Prostate gland (tissue), 2 donors: ENCODE measurements at regions not wholly inside any gene's neighbourhood (a gene's known extent, or its start where the extent isn't known, plus 50 kb on each side); places are given as distances from the start of the nearest gene placed in this dataset.

Source experiments
- DNase-seq: peaks from one replicate; pipeline ENCODE4 v3.0.0-alpha.2; 2019; ENCODE audit warnings: low spot score
- H3K27ac ChIP-seq, 2 donors: fragments of 200-600 bp; sonication (generic); 2 replicates each; pipeline ENCODE4 v1.5.1; 2017 to 2019
- H3K27me3 ChIP-seq: fragments of 200-600 bp; sonication (generic); replicated peaks from 2 replicates; pipeline ENCODE4 v1.5.1; 2019; ENCODE audit not compliant: insufficient read depth
- H3K36me3 ChIP-seq, 2 donors: fragments of 200-600 bp; sonication (generic); 1 replicate in 1 of 2; 2 replicates in 1 of 2; pipeline versions ENCODE4 v1.5.1 to v1.8.1; 2017 to 2019
- H3K4me1 ChIP-seq: fragments of 200-600 bp; sonication (generic); replicated peaks from 2 replicates; pipeline ENCODE4 v1.5.1; 2019
- H3K4me3 ChIP-seq, 2 donors: fragments of 200-600 bp; sonication (generic); 2 replicates each; pipeline ENCODE4 v1.5.1; 2017 to 2019
- H3K9me3 ChIP-seq: fragments of 200-600 bp; sonication (generic); 2 replicates; pipeline ENCODE4 v1.5.1; 2017
- CTCF ChIP-seq, 4 experiments: fragments of 200-600 bp in 2 of 4; fragments of 450-650 bp in 2 of 4; sonication (generic) in 2 of 4; IDR thresholded peaks; 1 replicate in 3 of 4; 2 replicates in 1 of 4; pipeline ENCODE4 v1.5.1; 2016 to 2019; ENCODE audit warnings: antibody characterized with exemption in 4 of 4, mild to moderate bottlenecking in 2 of 4, moderate library complexity in 2 of 4
- POLR2A ChIP-seq: fragments of 450-650 bp; IDR thresholded peaks from one replicate; pipeline ENCODE4 v1.6.1; 2016; ENCODE audit warnings: antibody characterized with exemption, mild to moderate bottlenecking
- POLR2AphosphoS5 ChIP-seq: sonication (generic); formaldehyde crosslinking; IDR thresholded peaks from one replicate; pipeline ENCODE4 v1.6.1; 2017; ENCODE audit warnings: antibody characterized with exemption
- WGBS: methylation state at CpG from one replicate; pipeline ENCODE4 v1.1.5; 2018; 5-methylcytosine and 5-hydroxymethylcytosine counted together
- intact Hi-C: fragments of 100-400 bp; cut with DNase I; formaldehyde crosslinking; loops from one replicate; pipeline ENCODE4 v1.14.2; 2022

DNA sequence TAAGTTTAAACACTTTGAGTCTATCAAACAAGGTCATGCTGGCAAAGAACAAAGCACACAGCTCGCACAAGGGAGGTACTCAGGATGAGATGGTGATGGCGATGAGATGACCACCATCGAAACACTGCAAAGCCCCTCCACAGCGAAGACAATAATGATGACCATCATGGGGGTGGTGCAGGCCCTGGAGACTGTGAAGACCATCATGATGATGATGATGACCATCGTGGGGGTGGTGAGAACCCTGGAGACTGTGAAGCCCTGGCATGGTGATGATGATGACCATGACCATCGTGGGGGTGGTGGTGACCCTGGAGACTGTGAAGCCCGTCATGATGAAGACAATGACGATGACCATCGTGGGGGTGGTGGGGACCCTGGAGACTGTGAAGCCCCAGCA lies 81.6 kb upstream of the SALL3 start:
- Histone ChIP-seq H3K36me3 (no peaks in the 10 kb centered on the region), H3K27me3 (peaks cover 2% of the 10 kb centered on the region), H3K4me3 (no peak overlapping the region), H3K4me1 (no peaks in the 10 kb centered on the region), H3K9me3 (no peaks in the 10 kb centered on the region), H3K27ac (no peak overlapping the region)
- intact Hi-C loops: no loop called here
- TF ChIP-seq POLR2A: no peak
- no peak for TF ChIP-seq POLR2AphosphoS5
- no peak for TF ChIP-seq CTCF (IDR thresholded peaks at IDR 0.05)
- 94% methylated on average over 9 of the region's 9 CpGs for WGBS
- no peak for DNase-seq

DNA sequence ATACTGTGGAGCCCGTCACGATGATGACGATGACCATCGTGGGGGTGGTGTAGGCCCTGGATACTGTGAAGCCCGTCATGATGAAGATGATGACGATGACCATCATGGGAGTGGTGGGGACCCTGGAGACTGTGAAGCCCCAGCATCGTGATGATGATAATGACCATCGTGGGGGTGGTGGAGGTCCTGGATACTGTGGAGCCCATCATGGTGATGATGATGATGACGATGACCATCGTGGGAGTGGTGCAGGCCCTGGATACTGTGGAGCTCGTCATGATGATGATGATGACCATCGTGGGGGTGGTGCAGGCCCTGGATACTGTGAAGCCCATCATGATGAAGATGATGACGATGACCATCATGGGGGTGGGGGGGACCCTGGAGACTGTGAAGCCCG lies 81.0 kb upstream of the SALL3 start:
- Histone ChIP-seq H3K27ac (no peak overlapping the region), H3K9me3 (no peaks in the 10 kb centered on the region), H3K27me3 (peaks cover 2% of the 10 kb centered on the region), H3K36me3 (no peaks in the 10 kb centered on the region), H3K4me3 (no peak overlapping the region), H3K4me1 (no peaks in the 10 kb centered on the region)
- DNase-seq: no peak
- intact Hi-C loops: no loop called here
- WGBS: 87% methylated on average over 14 of the region's 14 CpGs
- TF ChIP-seq POLR2A: no peak
- TF ChIP-seq POLR2AphosphoS5: no peak
- no peak for TF ChIP-seq CTCF (IDR thresholded peaks at IDR 0.05)

GRCh38 chr18:78899241-78899640 lies 80.4 kb upstream of the SALL3 start:
- Histone ChIP-seq H3K27ac (no peak overlapping the region), H3K36me3 (no peaks in the 10 kb centered on the region), H3K9me3 (no peaks in the 10 kb centered on the region), H3K4me3 (no peak overlapping the region), H3K4me1 (no peaks in the 10 kb centered on the region), H3K27me3 (peaks cover 2% of the 10 kb centered on the region)
- 100% methylated on average over 2 of the region's 3 CpGs for WGBS
- no peak for DNase-seq
- intact Hi-C loops: no loop called here
- TF ChIP-seq POLR2AphosphoS5: no peak
- no peak for TF ChIP-seq CTCF (IDR thresholded peaks at IDR 0.05)

DNA sequence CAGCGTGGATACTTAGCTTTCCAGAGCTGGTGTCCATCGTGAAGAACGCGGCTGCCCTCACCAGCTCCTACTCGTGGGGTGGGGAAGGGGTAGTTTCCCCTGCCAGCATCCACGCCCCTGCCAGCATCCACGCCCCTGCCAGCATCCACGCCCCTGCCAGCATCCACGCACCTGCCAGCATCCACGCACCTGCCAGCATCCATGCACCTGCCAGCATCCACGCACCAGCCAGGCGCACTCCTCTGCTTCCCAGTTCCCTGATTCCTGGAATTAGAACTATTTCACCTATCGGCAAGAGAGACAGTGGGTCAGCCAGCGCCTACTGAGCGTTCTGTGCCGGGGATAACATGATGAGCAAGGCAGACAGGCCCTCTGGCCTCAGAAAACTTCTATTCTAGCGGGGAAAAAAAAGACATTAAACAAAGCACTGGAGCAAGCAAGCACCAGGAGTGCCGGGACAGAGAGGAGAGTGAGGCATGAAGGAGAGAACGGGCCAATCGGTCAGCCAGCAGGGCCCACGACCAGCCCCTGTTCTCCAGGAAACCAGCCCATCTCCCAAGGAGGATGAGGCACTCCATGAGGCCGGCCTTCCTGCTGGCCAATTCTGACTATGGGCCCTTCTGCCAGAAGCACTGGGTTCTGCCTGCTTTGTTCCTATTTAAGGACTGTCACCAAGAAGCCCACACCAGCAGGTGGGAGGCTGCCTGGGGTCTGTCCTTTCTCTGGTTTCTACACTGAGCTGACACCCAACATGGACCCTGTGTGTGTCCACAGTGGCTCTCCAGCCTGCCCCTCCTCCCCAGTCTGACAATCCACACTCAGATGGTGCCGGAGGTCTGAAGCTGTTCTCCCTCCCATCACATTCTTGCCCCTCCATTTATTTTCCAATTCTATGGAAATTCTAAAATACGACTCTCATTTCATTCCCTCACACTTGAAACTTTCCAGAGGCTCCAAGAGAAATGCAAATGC lies 78.4 kb upstream of the SALL3 start:
- H3K4me3 ChIP-seq: no peak overlapping the region
- H3K27ac ChIP-seq: no peak overlapping the region
- H3K9me3 ChIP-seq: no peaks in the 10 kb centered on the region
- no peak for TF ChIP-seq CTCF (IDR thresholded peaks at IDR 0.05)
- TF ChIP-seq POLR2A: no peak
- TF ChIP-seq POLR2AphosphoS5: no peak
- intact Hi-C loops: no loop called here
- DNase-seq: no peak
- WGBS: 87% methylated on average over 24 of the region's 24 CpGs
- H3K36me3 ChIP-seq: no peaks in the 10 kb centered on the region
- H3K27me3 ChIP-seq: no peaks in the 10 kb centered on the region
- no peaks in the 10 kb centered on the region for H3K4me1 ChIP-seq
